GM21381 (cell line): ENCODE measurements at regions not wholly inside any gene's neighbourhood (a gene's known extent, or its start where the extent isn't known, plus 50 kb on each side); places are given as distances from the start of the nearest gene placed in this dataset.
"Not testable (repeated sequence)": the region's sequence is repeated elsewhere in the genome, so short reads cannot be mapped to it uniquely, and the experiment has no call there.

ENCODE experiments used
- ATAC-seq: cut with Tn5 transposase; IDR thresholded peaks from one replicate; pipeline ENCODE4 v1.9.1; 2021; ENCODE audit warnings: mild to moderate bottlenecking, moderate library complexity; ENCODE audit not compliant: unreplicated experiment

- not testable (repeated sequence) for ATAC-seq
These were observed 698.5 kb downstream of the C6orf118 start for GRCh38 chr6:164610859-164611258.

GRCh38 chr6:164602415-164602814, 707.0 kb downstream of the C6orf118 start:
- ATAC-seq: not testable (repeated sequence)

GRCh38 chr6:164581563-164581962, 727.8 kb downstream of the C6orf118 start:
- ATAC-seq: no peak

- no peak for ATAC-seq
These were observed 730.4 kb downstream of the C6orf118 start for GRCh38 chr6:164579035-164579434.

GRCh38 chr6:164578616-164579015, 730.8 kb downstream of the C6orf118 start:
- ATAC-seq: no peak

- no peak for ATAC-seq
These were observed 738.6 kb downstream of the C6orf118 start for GRCh38 chr6:164570801-164571200.

GRCh38 chr6:164569509-164569908, 739.9 kb downstream of the C6orf118 start:
- ATAC-seq: no peak

GRCh38 chr6:164563924-164564323, 745.5 kb downstream of the C6orf118 start:
- ATAC-seq: no peak

GRCh38 chr6:164561656-164562055, 747.7 kb downstream of the C6orf118 start:
- no peak for ATAC-seq

- ATAC-seq: no peak
These were observed 754.5 kb downstream of the C6orf118 start for GRCh38 chr6:164554700-164555476.

- no peak for ATAC-seq
These were observed 755.2 kb downstream of the C6orf118 start for GRCh38 chr6:164554226-164554625.

GRCh38 chr6:164551706-164552105, 757.7 kb downstream of the C6orf118 start:
- no peak for ATAC-seq

- ATAC-seq: no peak
These were observed 762.3 kb downstream of the C6orf118 start for GRCh38 chr6:164547076-164547475.

- no peak for ATAC-seq
These were observed 763.1 kb downstream of the C6orf118 start for GRCh38 chr6:164546263-164546662.

GRCh38 chr6:164534070-164534766, 775.2 kb downstream of the C6orf118 start:
- no peak for ATAC-seq

- ATAC-seq: no peak
These were observed 776.4 kb downstream of the C6orf118 start for GRCh38 chr6:164533045-164533362.

GRCh38 chr6:164532198-164533044, 777.0 kb downstream of the C6orf118 start:
- no peak for ATAC-seq

- ATAC-seq: no peak
These were observed 777.7 kb downstream of the C6orf118 start for GRCh38 chr6:164531736-164532135.

GRCh38 chr6:164528539-164528938, 780.9 kb downstream of the C6orf118 start:
- no peak for ATAC-seq

GRCh38 chr6:164523087-164523654, 786.2 kb downstream of the C6orf118 start:
- no peak for ATAC-seq

GRCh38 chr6:164520916-164521315, 788.5 kb downstream of the C6orf118 start:
- no peak for ATAC-seq
